ENCODE measurements at regions not wholly inside any gene's neighbourhood (a gene's known extent, or its start where the extent isn't known, plus 50 kb on each side); places are given as distances from the start of the nearest gene placed in this dataset.

DNA sequence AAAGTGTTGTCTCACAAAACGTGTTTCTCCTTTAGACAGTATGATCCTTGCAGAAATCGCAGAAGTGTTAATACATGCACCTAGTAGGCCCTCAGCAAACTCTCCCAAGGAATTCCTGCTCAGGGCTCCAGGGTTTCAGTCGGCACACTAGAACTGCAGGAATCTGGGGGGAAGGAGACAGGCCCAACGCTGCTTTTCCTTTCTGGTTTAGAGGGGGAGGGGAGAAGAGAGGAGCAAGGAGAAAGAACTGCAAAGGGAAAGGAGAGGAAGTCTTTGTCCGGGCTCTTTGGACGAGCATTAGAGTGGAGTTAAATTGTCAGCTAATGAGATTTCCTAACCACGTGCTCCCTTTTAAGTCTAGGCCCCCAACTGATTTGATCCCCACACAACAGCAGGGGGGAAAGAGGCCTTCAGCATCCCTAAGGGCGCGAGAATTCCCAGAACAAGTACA lies 103.7 kb upstream of the SOD1 start:
- Histone ChIP-seq H3K27ac (no peak overlapping the region), H3K36me3 (no peaks in the 10 kb centered on the region), H3K4me3 (no peak overlapping the region), H3K9me3 (no peaks in the 10 kb centered on the region), H3K27me3 (replicated peaks; ENCODE audit: insufficient read depth) (no peaks in the 10 kb centered on the region), H3K4me1 (ENCODE audit: control insufficient read depth in 1 of 2, low read depth in 2 of 2) (peaks cover 0 to 24% of the 10 kb centered on the region in 2 donors)
- ATAC-seq (ENCODE audit: insufficient number of reproducible peaks, low FRiP score, low read depth), result no peak
- no peak for DNase-seq (ENCODE audit: low spot score)
- TF ChIP-seq, protein P1, sequence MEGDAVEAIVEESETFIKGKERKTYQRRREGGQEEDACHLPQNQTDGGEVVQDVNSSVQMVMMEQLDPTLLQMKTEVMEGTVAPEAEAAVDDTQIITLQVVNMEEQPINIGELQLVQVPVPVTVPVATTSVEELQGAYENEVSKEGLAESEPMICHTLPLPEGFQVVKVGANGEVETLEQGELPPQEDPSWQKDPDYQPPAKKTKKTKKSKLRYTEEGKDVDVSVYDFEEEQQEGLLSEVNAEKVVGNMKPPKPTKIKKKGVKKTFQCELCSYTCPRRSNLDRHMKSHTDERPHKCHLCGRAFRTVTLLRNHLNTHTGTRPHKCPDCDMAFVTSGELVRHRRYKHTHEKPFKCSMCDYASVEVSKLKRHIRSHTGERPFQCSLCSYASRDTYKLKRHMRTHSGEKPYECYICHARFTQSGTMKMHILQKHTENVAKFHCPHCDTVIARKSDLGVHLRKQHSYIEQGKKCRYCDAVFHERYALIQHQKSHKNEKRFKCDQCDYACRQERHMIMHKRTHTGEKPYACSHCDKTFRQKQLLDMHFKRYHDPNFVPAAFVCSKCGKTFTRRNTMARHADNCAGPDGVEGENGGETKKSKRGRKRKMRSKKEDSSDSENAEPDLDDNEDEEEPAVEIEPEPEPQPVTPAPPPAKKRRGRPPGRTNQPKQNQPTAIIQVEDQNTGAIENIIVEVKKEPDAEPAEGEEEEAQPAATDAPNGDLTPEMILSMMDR (IDR thresholded peaks at IDR 0.05), result no peak

DNA sequence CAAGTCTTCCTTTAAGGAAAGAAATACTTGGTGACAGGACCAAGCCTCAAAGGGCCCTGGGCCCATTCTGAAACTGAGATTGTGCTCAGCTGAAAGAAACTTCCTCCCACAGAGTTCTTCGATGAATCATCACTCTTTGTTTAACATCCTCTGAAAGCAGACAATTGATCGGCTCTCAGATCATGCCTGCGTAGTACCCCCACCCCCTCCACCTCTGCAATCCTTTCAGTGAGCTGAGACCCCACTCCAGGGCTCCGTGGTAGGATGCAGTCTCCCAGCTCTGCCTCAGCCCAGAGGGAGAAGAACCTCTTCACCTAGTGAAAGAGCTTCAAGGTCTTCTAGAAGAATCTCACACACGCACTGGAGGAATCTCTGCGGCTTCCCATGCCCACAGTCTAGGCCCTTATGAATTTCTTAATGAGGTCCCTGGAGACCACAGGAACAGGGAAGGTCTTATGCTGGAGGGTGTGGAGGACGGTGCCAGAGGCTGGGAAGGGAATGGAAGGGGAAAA lies 104.9 kb upstream of the SOD1 start:
- H3K27me3 ChIP-seq (replicated peaks; ENCODE audit: insufficient read depth), result no peaks in the 10 kb centered on the region
- no peak for ATAC-seq (ENCODE audit: insufficient number of reproducible peaks, low FRiP score, low read depth)
- no peaks in the 10 kb centered on the region for H3K36me3 ChIP-seq
- TF ChIP-seq, protein P1 (IDR thresholded peaks at IDR 0.05), result no peak
- no peak overlapping the region for H3K4me3 ChIP-seq
- peaks cover 0 to 21% of the 10 kb centered on the region in 2 donors for H3K4me1 ChIP-seq (ENCODE audit: control insufficient read depth in 1 of 2, low read depth in 2 of 2)
- H3K9me3 ChIP-seq, result no peaks in the 10 kb centered on the region
- DNase-seq (ENCODE audit: low spot score), result no peak
- H3K27ac ChIP-seq, result no peak overlapping the region

DNA sequence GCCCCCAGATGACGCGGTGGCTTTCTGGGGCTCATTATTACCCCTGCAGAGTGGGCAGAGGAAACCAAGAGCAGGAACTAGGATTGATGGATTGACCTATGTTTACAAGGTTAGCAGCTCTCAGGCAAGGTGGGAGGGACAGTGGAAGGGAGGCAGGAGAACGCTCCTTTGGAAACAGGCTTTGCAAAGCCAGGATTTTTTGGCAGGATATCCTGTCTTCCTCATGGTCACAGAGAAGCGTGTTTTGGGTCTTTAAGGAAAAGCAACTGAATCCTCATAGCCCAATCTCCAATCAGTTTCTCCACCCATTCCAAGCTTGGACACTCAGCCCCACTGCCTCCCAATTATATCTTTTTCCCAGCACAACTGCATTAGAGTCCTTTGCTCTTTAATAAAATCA lies 105.6 kb upstream of the SOD1 start:
- Histone ChIP-seq H3K4me3 (no peak overlapping the region), H3K27me3 (replicated peaks; ENCODE audit: insufficient read depth) (no peaks in the 10 kb centered on the region), H3K27ac (no peak overlapping the region), H3K36me3 (no peaks in the 10 kb centered on the region), H3K4me1 (ENCODE audit: control insufficient read depth in 1 of 2, low read depth in 2 of 2) (peaks cover 0 to 14% of the 10 kb centered on the region in 2 donors), H3K9me3 (no peaks in the 10 kb centered on the region)
- TF ChIP-seq, protein P1 (IDR thresholded peaks at IDR 0.05), result no peak
- DNase-seq (ENCODE audit: low spot score) (no peak), ATAC-seq (ENCODE audit: insufficient number of reproducible peaks, low FRiP score, low read depth) (no peak)

DNA sequence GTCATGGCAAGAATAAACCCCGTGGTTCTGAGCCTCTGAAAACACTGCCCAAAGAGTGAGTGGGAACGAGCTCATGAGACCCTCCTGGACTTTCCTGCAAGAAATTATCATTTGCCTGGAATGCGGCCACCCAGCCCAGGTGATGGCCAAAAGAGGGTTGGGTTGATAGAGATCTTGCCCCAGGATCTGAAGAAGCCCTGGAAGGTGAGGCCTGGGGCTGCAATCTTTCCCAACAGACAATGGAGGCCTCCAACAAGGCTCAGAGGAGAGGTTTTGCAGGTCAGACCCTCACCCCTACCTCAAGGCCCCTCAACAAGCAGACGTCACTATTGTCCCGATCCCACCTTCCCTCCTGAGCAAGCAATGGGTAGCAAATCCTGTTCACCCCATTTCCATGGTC lies 106.0 kb upstream of the SOD1 start:
- peaks cover 0 to 10% of the 10 kb centered on the region in 2 donors for H3K4me1 ChIP-seq (ENCODE audit: control insufficient read depth in 1 of 2, low read depth in 2 of 2)
- no peak overlapping the region for H3K4me3 ChIP-seq
- no peaks in the 10 kb centered on the region for H3K27me3 ChIP-seq (replicated peaks; ENCODE audit: insufficient read depth)
- H3K9me3 ChIP-seq, result no peaks in the 10 kb centered on the region
- ATAC-seq (ENCODE audit: insufficient number of reproducible peaks, low FRiP score, low read depth), result no peak
- DNase-seq (ENCODE audit: low spot score), result no peak
- TF ChIP-seq, protein P1 (IDR thresholded peaks at IDR 0.05), result no peak
- H3K36me3 ChIP-seq, result no peaks in the 10 kb centered on the region
- no peak overlapping the region for H3K27ac ChIP-seq

DNA sequence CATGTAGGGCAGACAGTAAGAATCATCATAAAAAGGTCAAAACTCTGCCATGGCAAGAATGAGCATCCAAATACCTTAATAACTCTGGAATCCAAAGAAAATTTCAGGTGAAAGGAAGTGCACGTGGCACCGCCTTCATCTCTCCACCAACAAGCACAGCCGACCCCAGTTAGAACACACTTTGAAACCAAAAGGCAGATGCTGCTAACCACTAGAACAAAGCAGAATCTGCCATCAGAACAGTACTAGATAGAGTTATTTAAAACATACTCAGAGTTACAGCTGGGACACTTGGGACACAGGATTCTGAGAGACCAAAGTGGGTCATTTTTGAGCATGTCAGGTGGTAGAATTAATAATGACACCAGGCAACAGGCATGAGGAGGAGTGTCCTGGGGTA lies 106.7 kb upstream of the SOD1 start:
- TF ChIP-seq, protein P1 (IDR thresholded peaks at IDR 0.05), result no peak
- Histone ChIP-seq H3K9me3 (no peaks in the 10 kb centered on the region), H3K4me1 (ENCODE audit: control insufficient read depth in 1 of 2, low read depth in 2 of 2) (peaks cover 0 to 3% of the 10 kb centered on the region in 2 donors), H3K27ac (no peak overlapping the region), H3K4me3 (no peak overlapping the region), H3K27me3 (replicated peaks; ENCODE audit: insufficient read depth) (no peaks in the 10 kb centered on the region), H3K36me3 (no peaks in the 10 kb centered on the region)
- ATAC-seq (ENCODE audit: insufficient number of reproducible peaks, low FRiP score, low read depth), result no peak
- no peak for DNase-seq (ENCODE audit: low spot score)

Measured in thoracic aorta (tissue), 2 donors.